Upper lobe of left lung (tissue), 6 donors: ENCODE measurements at regions not wholly inside any gene's neighbourhood (a gene's known extent, or its start where the extent isn't known, plus 50 kb on each side); places are given as distances from the start of the nearest gene placed in this dataset.
"Not testable (repeated sequence)": the region's sequence is repeated elsewhere in the genome, so short reads cannot be mapped to it uniquely, and the experiment has no call there.

Experiments
- ATAC-seq, 2 donors: fragments of 200-7000 bp; cut with Tn5 transposase; one replicate each; pipeline ENCODE4 v1.9.1; 2022; ENCODE audit warnings: mild to moderate bottlenecking in 2 of 2, moderate library complexity in 2 of 2; ENCODE audit not compliant: low FRiP score in 2 of 2
- DNase-seq, 2 donors: peaks; one replicate each; pipeline ENCODE4 v3.0.0-alpha.2; 2019 to 2020
- H3K27ac ChIP-seq, 4 donors: fragments of 200-600 bp; sonication (generic); one replicate each; pipeline ENCODE4 v1.5.1; 2016 to 2019
- H3K27me3 ChIP-seq, 4 donors: fragments of 200-600 bp; sonication (generic); one replicate each; pipeline ENCODE4 v1.5.1; 2017 to 2019
- H3K36me3 ChIP-seq, 4 donors: fragments of 200-600 bp; sonication (generic); one replicate each; pipeline ENCODE4 v1.5.1; 2016 to 2019
- H3K4me1 ChIP-seq, 4 donors: fragments of 200-600 bp; sonication (generic); one replicate each; pipeline ENCODE4 v1.5.1; 2018 to 2019
- H3K4me3 ChIP-seq, 4 donors: fragments of 200-600 bp; sonication (generic); one replicate each; pipeline ENCODE4 v1.5.1; 2017 to 2019; ENCODE audit warnings: mild to moderate bottlenecking in 2 of 4, moderate library complexity in 1 of 4
- H3K9me3 ChIP-seq, 4 donors: fragments of 200-600 bp; sonication (generic); one replicate each; pipeline ENCODE4 v1.5.1; 2018 to 2019
- EP300 ChIP-seq, 4 donors: sonication (generic); formaldehyde crosslinking; IDR thresholded peaks; one replicate each; pipeline ENCODE4 v1.5.1; 2017; ENCODE audit warnings: antibody characterized with exemption in 4 of 4, control low read depth in 2 of 4
- POLR2A ChIP-seq, 4 donors: fragments of 450-650 bp; IDR thresholded peaks; one replicate each; pipeline ENCODE4 v1.5.1; 2016 to 2017; ENCODE audit warnings: antibody characterized with exemption in 4 of 4, mild to moderate bottlenecking in 2 of 4
- POLR2AphosphoS5 ChIP-seq, 2 donors: sonication (generic); formaldehyde crosslinking; IDR thresholded peaks; one replicate each; pipeline ENCODE4 v1.5.1; 2017; ENCODE audit warnings: antibody characterized with exemption in 2 of 2
- WGBS, 2 donors: methylation state at CpG; one replicate each; pipeline ENCODE4 v1.1.5; 2017 to 2018; 5-methylcytosine and 5-hydroxymethylcytosine counted together
- TF ChIP-seq, protein P1 (sequence below), 6 experiments: fragments of 450-650 bp in 4 of 6; fragments of 200-600 bp in 2 of 6; sonication (generic) in 2 of 6; IDR thresholded peaks; one replicate each; pipeline ENCODE4 v1.5.1; 2016 to 2019; ENCODE audit warnings: antibody characterized with exemption in 6 of 6
- donor health status: DM: no; HTN: no; CAD: no; lungs with moderate emphysema.
- donor health status: DM: no; HTN: yes; CAD: no; lungs with severe emphysema.

DNA sequence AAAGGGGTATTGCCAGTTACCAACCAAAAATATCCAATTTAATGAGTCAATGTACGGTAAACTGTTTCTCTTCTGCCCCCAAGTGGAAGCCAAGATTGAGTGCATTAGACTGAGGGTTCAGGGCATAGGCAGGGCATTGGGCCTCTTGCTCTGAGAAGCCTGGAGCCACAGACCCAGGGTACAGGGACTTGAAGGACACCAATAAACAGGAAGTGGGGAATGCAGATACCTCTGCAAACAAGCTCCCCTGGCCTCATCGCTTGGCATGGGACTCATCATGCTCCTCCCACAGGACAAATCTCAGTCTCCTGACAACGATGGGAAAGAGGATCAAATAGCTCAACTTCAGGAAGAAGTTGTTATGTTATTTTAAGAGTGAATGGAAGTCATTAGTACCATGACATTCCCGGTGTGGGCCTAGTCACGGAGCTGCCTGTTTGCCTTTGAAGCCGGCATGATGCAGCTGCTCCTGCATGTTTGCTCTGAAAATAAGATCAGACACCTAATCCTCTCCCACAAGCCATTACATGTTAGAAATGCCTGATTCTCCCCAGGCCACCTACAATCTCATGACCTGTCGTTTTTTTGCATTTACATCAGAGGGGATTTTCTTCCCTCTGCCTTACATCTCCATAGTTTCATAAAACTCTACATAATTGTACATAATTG is 224.2 kb downstream of the RCHY1 start:
- DNase-seq (no peak), ATAC-seq (no peak)
- H3K4me1 ChIP-seq = no peaks in the 10 kb centered on the region
- H3K27ac ChIP-seq = no peak overlapping the region
- H3K27me3 ChIP-seq = no peaks in the 10 kb centered on the region
- no peaks in the 10 kb centered on the region for H3K36me3 ChIP-seq
- H3K4me3 ChIP-seq = no peak overlapping the region
- 38 to 54% methylated on average over 7 of the region's 7 CpGs for WGBS, 2 donors
- H3K9me3 ChIP-seq = no peaks in the 10 kb centered on the region
- no peak for TF ChIP-seq POLR2A (IDR thresholded peaks at IDR 0.05)
- TF ChIP-seq, protein P1, sequence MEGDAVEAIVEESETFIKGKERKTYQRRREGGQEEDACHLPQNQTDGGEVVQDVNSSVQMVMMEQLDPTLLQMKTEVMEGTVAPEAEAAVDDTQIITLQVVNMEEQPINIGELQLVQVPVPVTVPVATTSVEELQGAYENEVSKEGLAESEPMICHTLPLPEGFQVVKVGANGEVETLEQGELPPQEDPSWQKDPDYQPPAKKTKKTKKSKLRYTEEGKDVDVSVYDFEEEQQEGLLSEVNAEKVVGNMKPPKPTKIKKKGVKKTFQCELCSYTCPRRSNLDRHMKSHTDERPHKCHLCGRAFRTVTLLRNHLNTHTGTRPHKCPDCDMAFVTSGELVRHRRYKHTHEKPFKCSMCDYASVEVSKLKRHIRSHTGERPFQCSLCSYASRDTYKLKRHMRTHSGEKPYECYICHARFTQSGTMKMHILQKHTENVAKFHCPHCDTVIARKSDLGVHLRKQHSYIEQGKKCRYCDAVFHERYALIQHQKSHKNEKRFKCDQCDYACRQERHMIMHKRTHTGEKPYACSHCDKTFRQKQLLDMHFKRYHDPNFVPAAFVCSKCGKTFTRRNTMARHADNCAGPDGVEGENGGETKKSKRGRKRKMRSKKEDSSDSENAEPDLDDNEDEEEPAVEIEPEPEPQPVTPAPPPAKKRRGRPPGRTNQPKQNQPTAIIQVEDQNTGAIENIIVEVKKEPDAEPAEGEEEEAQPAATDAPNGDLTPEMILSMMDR (IDR thresholded peaks at IDR 0.05) = peak; percentile 6 to 38 (median 24)

DNA sequence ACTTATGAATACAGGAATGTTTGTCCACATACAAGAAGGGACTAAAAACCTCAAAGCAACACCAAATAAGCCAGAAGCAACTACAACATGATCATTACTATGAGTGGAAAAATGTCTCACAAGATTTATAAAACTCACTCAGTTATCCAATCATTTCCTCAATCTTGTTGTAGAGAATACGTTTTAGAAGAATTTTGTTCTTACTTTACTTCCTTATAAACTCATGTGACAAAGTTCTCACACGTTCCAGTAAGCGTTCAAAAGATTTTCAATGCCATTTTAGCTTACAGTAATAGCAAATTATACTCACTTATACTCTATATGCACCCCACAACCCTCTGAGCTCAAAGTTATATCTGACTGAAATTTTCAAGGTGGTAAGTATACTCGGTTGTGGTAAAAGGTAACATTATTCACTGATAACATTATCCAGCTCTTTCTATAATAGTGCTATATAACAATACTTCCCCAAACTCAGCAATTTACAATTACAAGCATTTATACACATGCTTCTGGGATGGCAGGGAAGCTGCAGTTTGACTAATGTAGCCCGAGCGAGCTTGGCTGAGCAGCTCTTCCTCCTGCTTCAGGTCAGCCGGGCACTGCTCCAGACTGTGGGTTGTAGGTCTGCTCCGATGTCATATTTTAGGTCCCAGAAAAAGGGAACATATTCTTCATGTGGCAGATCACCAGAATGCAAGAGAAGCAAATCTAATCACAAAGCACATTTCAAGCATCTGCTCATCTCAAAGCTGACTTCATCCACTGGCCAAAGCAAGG is 226.3 kb downstream of the RCHY1 start:
- Histone ChIP-seq H3K27me3 (no peaks in the 10 kb centered on the region), H3K27ac (no peak overlapping the region), H3K9me3 (no peaks in the 10 kb centered on the region), H3K4me3 (no peak overlapping the region), H3K36me3 (no peaks in the 10 kb centered on the region), H3K4me1 (no peaks in the 10 kb centered on the region)
- ATAC-seq = no peak
- TF ChIP-seq POLR2A (IDR thresholded peaks at IDR 0.05) = no peak
- TF ChIP-seq EP300 (IDR thresholded peaks at IDR 0.05) = no peak
- TF ChIP-seq, protein P1 (IDR thresholded peaks at IDR 0.05) = no peak
- TF ChIP-seq POLR2AphosphoS5 (IDR thresholded peaks at IDR 0.05) = no peak
- DNase-seq = no peak
- 63 to 65% methylated on average over 8 of the region's 8 CpGs for WGBS, 2 donors

DNA sequence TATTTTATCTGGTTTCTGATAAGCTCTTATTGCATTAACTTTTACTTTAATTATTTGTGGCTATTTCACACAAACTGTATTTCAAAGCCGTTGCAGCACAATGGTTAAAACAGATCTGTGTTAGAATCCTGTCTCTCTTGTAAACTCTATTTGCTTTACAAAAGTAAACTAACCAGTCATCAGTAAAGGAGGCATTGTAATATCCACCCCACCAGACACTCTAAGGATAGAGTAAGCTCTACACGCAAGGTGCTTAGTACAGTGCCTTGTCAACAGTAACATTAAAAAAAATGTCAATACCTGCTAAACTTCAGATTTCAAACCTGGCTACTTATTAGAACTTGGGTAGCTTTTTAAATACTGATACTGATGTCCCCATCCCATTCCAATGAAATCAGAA is 228.4 kb downstream of the RCHY1 start:
- Histone ChIP-seq H3K36me3 (no peaks in the 10 kb centered on the region), H3K27ac (no peak overlapping the region), H3K27me3 (no peaks in the 10 kb centered on the region), H3K4me1 (no peaks in the 10 kb centered on the region), H3K9me3 (no peaks in the 10 kb centered on the region), H3K4me3 (no peak overlapping the region)
- ATAC-seq (no peak), DNase-seq (no peak)
- 89 to 90% methylated on average over 2 of the region's 2 CpGs for WGBS, 2 donors
- TF ChIP-seq POLR2AphosphoS5 (IDR thresholded peaks at IDR 0.05) = no peak
- TF ChIP-seq POLR2A (IDR thresholded peaks at IDR 0.05) = no peak
- no peak for TF ChIP-seq EP300 (IDR thresholded peaks at IDR 0.05)
- TF ChIP-seq, protein P1 (IDR thresholded peaks at IDR 0.05) = no peak

DNA sequence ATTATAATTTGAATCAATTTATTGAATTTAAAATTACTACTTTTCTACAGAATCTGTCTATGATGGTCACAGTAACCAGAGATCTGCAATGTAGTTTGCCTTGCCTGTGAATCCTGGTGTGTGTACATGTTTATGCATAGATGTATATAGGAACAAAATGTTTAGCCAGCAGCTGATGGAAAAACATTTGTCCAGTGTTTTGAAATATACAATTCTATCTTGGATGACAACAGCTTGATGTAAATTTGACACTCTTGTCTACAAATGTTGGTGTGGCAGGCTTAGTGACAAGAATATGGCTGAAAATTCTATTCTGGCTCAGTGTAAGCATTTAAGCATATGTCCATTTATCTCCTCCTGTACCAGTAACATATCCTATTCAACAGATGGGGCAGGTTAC is 229.4 kb downstream of the RCHY1 start:
- ATAC-seq (no peak), DNase-seq (no peak)
- H3K4me1 ChIP-seq = no peaks in the 10 kb centered on the region
- TF ChIP-seq POLR2A (IDR thresholded peaks at IDR 0.05) (no peak), EP300 (IDR thresholded peaks at IDR 0.05) (no peak), POLR2AphosphoS5 (IDR thresholded peaks at IDR 0.05) (no peak)
- TF ChIP-seq, protein P1 (IDR thresholded peaks at IDR 0.05) = no peak
- H3K27ac ChIP-seq = no peak overlapping the region
- no peaks in the 10 kb centered on the region for H3K36me3 ChIP-seq
- H3K27me3 ChIP-seq = no peaks in the 10 kb centered on the region
- H3K4me3 ChIP-seq = no peak overlapping the region
- H3K9me3 ChIP-seq = no peaks in the 10 kb centered on the region

DNA sequence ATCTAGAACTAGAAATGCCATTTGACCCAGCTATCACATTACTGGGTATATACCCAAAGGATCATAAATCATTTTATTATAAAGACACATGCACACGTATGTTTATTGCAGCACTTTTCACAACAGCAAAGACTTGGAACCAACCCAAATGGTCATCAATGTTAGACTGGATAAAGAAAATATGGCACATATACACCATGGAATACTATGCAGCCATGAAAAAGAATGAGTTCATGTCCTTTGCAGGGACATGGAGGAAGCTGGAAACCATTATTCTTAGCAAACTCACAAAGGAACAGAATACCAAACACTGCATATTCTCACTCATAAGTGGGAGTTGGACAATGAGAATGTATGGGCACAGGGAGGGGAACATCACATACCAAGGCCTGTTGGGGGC is 233.7 kb downstream of the RCHY1 start:
- H3K27ac ChIP-seq, H3K4me1 ChIP-seq, H3K9me3 ChIP-seq, H3K4me3 ChIP-seq, DNase-seq, H3K27me3 ChIP-seq, H3K36me3 ChIP-seq, ATAC-seq: not testable (repeated sequence)
- WGBS, 2 donors = 76 to 93% methylated on average over 1 of the region's 1 CpG
